Activated naive CD4-positive, alpha-beta T cell treated with anti-CD3 and anti-CD28 coated beads, Interleukin-2, amount 10 ng/mL, durations not matched to agents 7 days and 5 days (primary cell): ENCODE measurements at regions not wholly inside any gene's neighbourhood (a gene's known extent, or its start where the extent isn't known, plus 50 kb on each side); places are given as distances from the start of the nearest gene placed in this dataset.
A peak's percentile ranks its signal among the peaks of the same experiment; 100 is the strongest.

Experiments
- CTCF ChIA-PET: fragments of 350-600 bp; sonication (Branson Sonifier 250); formaldehyde crosslinking; loops from one replicate; lab custom pipeline; 2021; ENCODE audit warnings: antibody characterized with exemption; lab: Charles Lee
- DNase-seq: peaks from one replicate; pipeline ENCODE4 v3.0.0-alpha.2; 2020
- H3K27ac Mint-ChIP-seq: one replicate; pipeline ENCODE4 v1.8.0; 2021; ENCODE audit warnings: mild to moderate bottlenecking, moderate library complexity, mixed read lengths
- H3K27me3 Mint-ChIP-seq: one replicate; pipeline ENCODE4 v1.8.0; 2021; ENCODE audit warnings: mild to moderate bottlenecking, mixed read lengths
- H3K36me3 Mint-ChIP-seq: one replicate; pipeline ENCODE4 v1.8.0; 2021; ENCODE audit warnings: mixed read lengths
- H3K4me1 Mint-ChIP-seq: one replicate; pipeline ENCODE4 v1.8.0; 2021; ENCODE audit warnings: mixed read lengths
- H3K4me3 Mint-ChIP-seq: one replicate; pipeline ENCODE4 v1.8.0; 2021; ENCODE audit warnings: mild to moderate bottlenecking, moderate library complexity, mixed read lengths
- H3K9me3 Mint-ChIP-seq: one replicate; pipeline ENCODE4 v1.8.0; 2021; ENCODE audit warnings: mixed read lengths

DNA sequence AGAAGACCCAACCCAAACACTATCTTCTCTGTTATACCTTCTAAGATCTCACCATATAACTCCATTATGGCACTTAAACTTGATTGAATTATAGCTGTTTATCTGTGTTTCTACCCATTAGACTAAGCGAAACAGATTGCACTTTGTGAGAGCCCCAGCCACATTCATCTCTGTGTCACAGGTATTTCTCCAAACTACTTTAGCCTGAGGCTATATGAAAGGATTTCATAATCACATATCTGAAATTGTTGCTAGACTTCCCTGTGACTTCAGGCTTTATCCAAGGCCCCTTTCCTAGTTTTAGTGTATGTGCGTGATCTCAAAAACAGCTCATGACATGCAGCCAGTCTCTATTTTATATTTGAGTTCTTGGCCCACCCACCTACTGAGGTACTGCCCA, 745.0 kb upstream of the ACVR2A start:
- no peaks in the 10 kb centered on the region for H3K9me3 Mint-ChIP-seq
- no peaks in the 10 kb centered on the region for H3K27me3 Mint-ChIP-seq

DNA sequence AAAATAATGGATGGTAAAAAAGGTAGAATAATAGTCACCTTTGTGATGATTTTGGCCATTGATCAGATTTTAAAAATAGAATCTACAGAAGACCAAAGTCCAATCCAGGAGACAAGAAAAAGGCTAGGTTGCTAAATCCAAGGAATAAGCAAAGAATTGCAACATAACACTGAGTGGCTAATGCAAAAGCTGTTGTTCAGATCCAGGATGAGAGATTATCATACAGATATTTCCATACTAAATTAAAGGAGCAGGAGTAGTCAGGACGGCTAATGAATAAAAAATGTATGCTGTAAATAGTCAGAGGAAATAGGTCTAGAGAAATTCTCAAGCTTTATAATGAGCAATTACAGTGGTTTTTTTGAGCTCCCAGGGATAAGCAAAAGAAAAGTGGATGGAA, 745.9 kb upstream of the ACVR2A start:
- Mint-ChIP-seq H3K4me1 (no peaks in the 10 kb centered on the region), H3K27ac (no peak overlapping the region), H3K9me3 (no peaks in the 10 kb centered on the region), H3K4me3 (no peak overlapping the region), H3K36me3 (no peaks in the 10 kb centered on the region), H3K27me3 (no peaks in the 10 kb centered on the region)
- CTCF ChIA-PET, result no interaction called here
- DNase-seq, result no peak

More for the DNA sequence above, 745.0 kb upstream of the ACVR2A start:
- Mint-ChIP-seq H3K27ac (no peak overlapping the region), H3K4me1 (no peaks in the 10 kb centered on the region), H3K36me3 (no peaks in the 10 kb centered on the region), H3K4me3 (no peak overlapping the region)
- CTCF ChIA-PET, result no interaction called here
- DNase-seq, result no peak

DNA sequence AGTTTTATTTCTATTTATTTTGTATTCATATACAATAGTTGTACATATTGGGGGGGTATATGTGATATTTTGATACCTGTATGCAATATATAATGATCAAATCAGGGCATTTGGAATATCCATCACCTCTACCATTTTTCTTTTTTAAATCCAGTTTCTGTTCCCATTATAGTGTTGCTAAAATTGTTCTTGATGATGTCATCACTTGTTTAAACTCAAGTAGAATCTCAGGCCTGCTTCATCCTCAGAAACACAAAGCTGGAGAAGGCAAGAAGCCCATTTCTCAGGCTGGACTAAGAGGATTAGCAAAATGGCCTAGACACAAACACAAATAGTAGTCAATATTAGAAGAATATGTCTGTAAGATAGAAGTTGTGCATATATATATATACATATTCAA, 747.1 kb upstream of the ACVR2A start:
- Mint-ChIP-seq H3K4me3 (no peak overlapping the region), H3K27ac (no peak overlapping the region), H3K9me3 (no peaks in the 10 kb centered on the region), H3K27me3 (no peaks in the 10 kb centered on the region), H3K4me1 (no peaks in the 10 kb centered on the region), H3K36me3 (no peaks in the 10 kb centered on the region)
- DNase-seq, result no peak
- CTCF ChIA-PET, result no interaction called here

DNA sequence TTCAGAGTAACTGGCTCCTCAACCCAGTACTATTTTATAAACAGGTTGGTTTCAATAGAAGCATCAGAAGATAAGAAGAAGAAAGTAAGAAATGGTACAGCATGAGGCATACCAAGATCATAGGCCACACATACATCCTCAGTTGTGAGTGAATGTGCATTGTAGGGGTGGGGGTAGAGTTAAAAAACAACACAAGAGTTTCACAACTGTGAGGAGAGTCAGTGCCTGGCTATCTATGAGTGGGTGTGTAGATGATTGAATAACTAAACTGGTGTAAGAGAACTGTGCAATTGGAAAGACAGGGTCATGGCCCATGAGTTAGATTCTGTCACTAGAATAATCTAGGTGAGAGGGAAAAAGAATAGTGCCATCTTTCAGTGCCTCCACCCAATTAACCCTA, 748.2 kb upstream of the ACVR2A start:
- Mint-ChIP-seq H3K27me3 (no peaks in the 10 kb centered on the region), H3K27ac (no peak overlapping the region), H3K9me3 (no peaks in the 10 kb centered on the region), H3K4me3 (no peak overlapping the region), H3K36me3 (no peaks in the 10 kb centered on the region), H3K4me1 (no peaks in the 10 kb centered on the region)
- DNase-seq, result no peak
- CTCF ChIA-PET, result no interaction called here

- Mint-ChIP-seq H3K4me3 (no peak overlapping the region), H3K27me3 (no peaks in the 10 kb centered on the region), H3K4me1 (no peaks in the 10 kb centered on the region), H3K9me3 (no peaks in the 10 kb centered on the region), H3K27ac (no peak overlapping the region), H3K36me3 (no peaks in the 10 kb centered on the region)
- CTCF ChIA-PET, result interaction anchor here (0.7 kb wide), 1 partner anchor 12 kb away, joined by 3 read pairs; no protein-coding TSS in a partner anchor
- no peak for DNase-seq
Measured at GRCh38 chr2:147095376-147095775, 749.5 kb upstream of the ACVR2A start.

DNA sequence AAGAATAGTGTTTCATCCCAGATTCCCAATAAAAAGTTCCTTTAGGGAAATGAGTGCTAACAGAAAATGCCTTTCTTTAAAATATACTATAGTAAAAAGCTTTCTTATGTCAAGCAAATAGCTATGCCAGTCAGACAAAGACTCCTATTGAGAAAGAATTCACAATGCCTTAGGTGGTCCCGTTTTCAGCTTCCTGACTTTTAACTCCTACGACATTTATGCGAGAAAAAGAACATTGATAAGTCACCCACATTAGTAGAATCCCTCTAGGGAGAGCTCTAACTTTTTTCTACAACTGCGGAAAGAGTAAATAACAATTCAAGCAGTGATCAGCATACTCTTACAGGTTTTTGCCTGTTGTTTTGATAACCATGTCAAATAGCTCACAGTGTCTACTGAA, 750.8 kb upstream of the ACVR2A start:
- no peak for DNase-seq
- Mint-ChIP-seq H3K4me1 (no peaks in the 10 kb centered on the region), H3K27me3 (no peaks in the 10 kb centered on the region), H3K4me3 (no peak overlapping the region), H3K9me3 (no peaks in the 10 kb centered on the region), H3K27ac (no peak overlapping the region), H3K36me3 (no peaks in the 10 kb centered on the region)
- CTCF ChIA-PET, result no interaction called here

- Mint-ChIP-seq H3K4me1 (no peaks in the 10 kb centered on the region), H3K27ac (no peak overlapping the region), H3K4me3 (no peak overlapping the region), H3K27me3 (no peaks in the 10 kb centered on the region), H3K9me3 (no peaks in the 10 kb centered on the region), H3K36me3 (no peaks in the 10 kb centered on the region)
- CTCF ChIA-PET, result interaction anchor here (1.2 kb wide), 1 partner anchor 17 kb away, joined by 3 read pairs; no protein-coding TSS in a partner anchor
- DNase-seq, result no peak
Measured at GRCh38 chr2:147092266-147092665, 752.6 kb upstream of the ACVR2A start.

DNA sequence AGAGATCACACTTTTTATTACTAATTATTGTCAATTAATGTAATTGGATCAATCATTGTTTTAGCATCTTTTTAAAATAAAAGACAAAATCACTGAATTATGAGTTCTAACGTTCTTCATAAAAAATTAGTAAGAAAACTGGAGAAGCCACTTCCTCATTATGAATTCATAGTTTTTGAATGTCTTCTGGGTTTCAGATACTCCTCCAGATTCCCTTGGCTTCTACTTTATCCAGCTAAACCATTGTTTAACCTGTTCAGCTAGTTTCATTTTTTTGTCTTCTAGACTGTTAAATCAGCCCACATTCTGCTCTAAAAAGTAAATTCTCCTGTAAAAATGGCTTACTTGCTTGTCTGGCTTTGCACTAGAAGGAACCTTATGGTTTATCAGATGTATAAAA, 753.4 kb upstream of the ACVR2A start:
- no peaks in the 10 kb centered on the region for H3K9me3 Mint-ChIP-seq
- CTCF ChIA-PET, result interaction anchor here (1.2 kb wide), 1 partner anchor 17 kb away, joined by 3 read pairs; no protein-coding TSS in a partner anchor
- DNase-seq, result no peak
- no peak overlapping the region for H3K4me3 Mint-ChIP-seq
- no peak overlapping the region for H3K27ac Mint-ChIP-seq
- H3K27me3 Mint-ChIP-seq, result no peaks in the 10 kb centered on the region
- no peaks in the 10 kb centered on the region for H3K4me1 Mint-ChIP-seq
- no peaks in the 10 kb centered on the region for H3K36me3 Mint-ChIP-seq

DNA sequence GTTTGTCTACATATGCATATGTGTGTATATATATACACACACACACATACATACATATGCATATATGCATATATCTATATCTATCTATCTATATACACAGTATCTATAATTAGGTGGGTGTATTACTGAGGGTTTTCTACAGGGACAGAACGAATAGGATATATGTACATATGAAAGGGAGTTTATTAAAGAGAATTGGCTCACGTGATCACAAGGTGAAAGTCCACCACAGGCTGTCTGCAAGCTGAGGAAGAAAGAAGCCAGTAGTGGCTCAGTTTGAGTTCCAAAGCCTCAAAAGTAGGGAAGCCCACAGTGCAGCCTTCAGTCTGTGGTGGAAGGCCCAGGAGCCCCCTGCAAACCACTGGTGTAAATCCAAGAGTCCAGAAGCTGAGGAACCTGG, 756.0 kb upstream of the ACVR2A start:
- DNase-seq, result no peak
- Mint-ChIP-seq H3K9me3 (no peaks in the 10 kb centered on the region), H3K4me1 (peaks cover 4% of the 10 kb centered on the region), H3K36me3 (peaks cover 2% of the 10 kb centered on the region), H3K27me3 (peaks cover 7% of the 10 kb centered on the region), H3K4me3 (no peak overlapping the region), H3K27ac (no peak overlapping the region)
- CTCF ChIA-PET, result interaction anchor here (1.6 kb wide), 1 partner anchor 44 kb away, joined by 4 read pairs; no protein-coding TSS in a partner anchor

DNA sequence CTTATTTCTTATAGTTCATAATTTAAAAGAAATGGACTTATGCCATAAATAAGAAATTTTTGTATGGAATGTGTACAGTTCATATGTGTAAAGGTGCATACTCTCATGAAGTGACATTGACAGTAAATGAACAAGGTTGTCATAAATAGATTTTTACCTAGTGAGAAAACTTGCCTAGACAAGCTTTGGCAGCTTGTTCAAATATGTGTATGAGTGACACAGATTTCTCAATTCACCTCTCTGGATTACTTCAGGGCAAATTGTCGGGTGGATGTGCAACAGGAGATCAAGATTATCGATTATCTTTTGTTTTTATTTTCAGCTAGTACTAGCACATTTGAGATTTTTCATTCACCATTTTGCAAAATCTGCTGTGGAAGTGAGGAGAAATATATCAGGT, 758.1 kb upstream of the ACVR2A start:
- Mint-ChIP-seq H3K27me3 (peaks cover 7% of the 10 kb centered on the region), H3K4me3 (no peak overlapping the region), H3K9me3 (no peaks in the 10 kb centered on the region), H3K4me1 (peaks cover 14% of the 10 kb centered on the region), H3K36me3 (peaks cover 2% of the 10 kb centered on the region), H3K27ac (no peak overlapping the region)
- CTCF ChIA-PET, result no interaction called here
- no peak for DNase-seq

DNA sequence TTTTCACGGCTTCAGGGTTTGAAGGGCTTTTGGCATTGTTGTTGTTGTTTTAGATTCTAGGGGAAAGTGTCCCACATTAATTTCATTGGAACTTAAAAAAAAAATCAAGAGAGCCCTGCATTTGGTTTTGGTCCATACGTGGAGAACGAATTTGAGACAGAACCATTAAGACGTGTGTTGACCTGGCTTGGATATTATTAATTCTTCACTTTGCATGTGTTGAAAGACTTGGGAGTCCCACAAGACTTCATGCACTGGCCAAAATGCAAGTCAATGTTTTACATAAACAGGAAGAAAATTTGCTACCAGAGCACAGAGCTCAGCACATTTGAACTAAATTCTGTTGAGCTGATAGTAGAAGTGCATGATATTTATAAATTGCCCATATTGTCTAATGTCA, 761.2 kb upstream of the ACVR2A start:
- H3K36me3 Mint-ChIP-seq, result peaks cover 2% of the 10 kb centered on the region
- H3K4me1 Mint-ChIP-seq, result peaks cover 14% of the 10 kb centered on the region
- CTCF ChIA-PET, result interaction anchor here (1.4 to 4.2 kb wide), 5 partner anchors 205 to 827 kb away, joined by 3 to 53 read pairs (median 5); no protein-coding TSS in a partner anchor
- no peak for DNase-seq
- H3K9me3 Mint-ChIP-seq, result no peaks in the 10 kb centered on the region
- peaks cover 7% of the 10 kb centered on the region for H3K27me3 Mint-ChIP-seq
- H3K4me3 Mint-ChIP-seq, result no peak overlapping the region
- no peak overlapping the region for H3K27ac Mint-ChIP-seq

DNA sequence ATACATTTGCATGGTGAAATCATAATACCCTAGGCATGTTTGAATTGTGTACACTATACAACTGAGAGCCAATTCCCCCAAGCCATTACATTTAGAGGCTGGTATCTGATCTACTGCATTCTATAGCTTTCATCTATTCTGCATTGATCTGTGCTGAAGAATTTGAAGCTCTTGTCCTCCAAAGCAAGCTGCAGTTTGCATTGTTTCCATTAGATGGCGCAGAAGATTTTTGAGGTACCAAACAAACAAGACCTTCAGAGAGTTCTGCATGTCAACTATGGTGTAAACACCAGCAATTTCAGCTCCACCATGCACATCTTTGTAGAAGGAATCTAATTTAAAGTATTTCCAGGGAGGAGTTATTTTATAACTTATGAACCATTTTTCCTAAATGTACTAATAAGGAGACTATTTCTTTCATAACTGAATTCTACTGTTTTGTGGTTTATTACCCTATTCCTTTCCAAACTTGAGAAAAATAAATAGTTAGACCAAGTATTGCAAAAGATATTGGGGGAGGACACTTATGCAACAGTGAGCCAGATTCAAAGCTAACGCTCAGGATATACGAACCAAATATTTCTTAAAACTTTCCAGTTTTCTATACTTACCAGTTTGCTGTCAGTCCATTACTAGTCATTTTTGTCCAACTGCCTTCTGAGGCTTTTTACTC, 761.8 kb upstream of the ACVR2A start:
- peaks cover 7% of the 10 kb centered on the region for H3K27me3 Mint-ChIP-seq
- CTCF ChIA-PET, result interaction anchor here (0.7 to 4.2 kb wide), 21 partner anchors 12 to 833 kb away, joined by 3 to 53 read pairs (median 4); no protein-coding TSS in a partner anchor
- no peaks in the 10 kb centered on the region for H3K9me3 Mint-ChIP-seq
- peaks cover 2% of the 10 kb centered on the region for H3K36me3 Mint-ChIP-seq
- peaks cover 14% of the 10 kb centered on the region for H3K4me1 Mint-ChIP-seq
- no peak overlapping the region for H3K27ac Mint-ChIP-seq
- peak; percentile 69 for DNase-seq
- H3K4me3 Mint-ChIP-seq, result no peak overlapping the region

DNA sequence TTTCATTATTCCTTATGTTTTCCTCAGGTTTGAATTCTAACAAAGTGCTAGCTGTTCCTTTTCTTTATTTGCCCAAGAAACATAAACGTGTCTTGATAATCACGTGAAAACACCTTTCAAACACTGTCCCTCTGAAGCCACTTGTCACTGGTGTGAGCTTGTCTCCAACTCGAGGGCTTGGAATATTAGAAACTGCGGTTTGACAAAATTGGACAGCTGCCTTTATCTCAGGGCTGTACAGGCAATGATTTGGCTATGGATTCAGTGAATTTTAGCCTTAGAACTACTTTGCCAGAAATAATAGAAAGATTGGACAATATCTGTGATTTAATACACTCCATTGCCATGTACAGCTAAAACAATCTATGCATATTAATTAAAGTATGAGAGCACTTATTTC, 763.0 kb upstream of the ACVR2A start:
- peaks cover 9% of the 10 kb centered on the region for H3K27me3 Mint-ChIP-seq
- no peak overlapping the region for H3K4me3 Mint-ChIP-seq
- peaks cover 2% of the 10 kb centered on the region for H3K36me3 Mint-ChIP-seq
- H3K27ac Mint-ChIP-seq, result no peak overlapping the region
- CTCF ChIA-PET, result interaction anchor here (0.6 to 4.2 kb wide), 5 partner anchors 12 to 829 kb away, joined by 3 to 53 read pairs (median 10); no protein-coding TSS in a partner anchor
- no peaks in the 10 kb centered on the region for H3K9me3 Mint-ChIP-seq
- H3K4me1 Mint-ChIP-seq, result peaks cover 14% of the 10 kb centered on the region
- DNase-seq, result no peak

DNA sequence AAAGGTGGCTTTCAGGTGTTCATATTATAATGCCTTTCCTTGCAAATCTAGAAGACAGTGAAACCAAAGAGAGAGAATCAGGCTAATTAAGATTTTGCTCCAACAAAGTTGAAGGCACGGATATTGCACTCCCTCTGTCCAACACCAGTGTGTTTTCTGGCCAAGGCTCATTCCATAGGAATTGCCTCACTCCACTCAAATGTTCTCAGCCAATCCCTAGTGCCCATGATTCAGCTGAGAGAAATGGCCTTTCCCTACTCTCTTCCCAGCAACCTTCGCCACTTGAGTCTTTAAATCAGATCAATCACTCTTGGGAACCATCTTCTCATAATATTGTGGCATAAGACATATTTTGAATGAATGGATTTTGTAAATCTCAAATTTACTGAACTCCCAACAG, 768.2 kb upstream of the ACVR2A start:
- Mint-ChIP-seq H3K27ac (no peak overlapping the region), H3K9me3 (no peaks in the 10 kb centered on the region), H3K4me3 (no peak overlapping the region), H3K36me3 (no peaks in the 10 kb centered on the region), H3K27me3 (peaks cover 5% of the 10 kb centered on the region), H3K4me1 (no peaks in the 10 kb centered on the region)
- CTCF ChIA-PET, result no interaction called here
- DNase-seq, result no peak

GRCh38 chr2:147068071-147068470, 776.8 kb upstream of the ACVR2A start:
- no peaks in the 10 kb centered on the region for H3K4me1 Mint-ChIP-seq
- DNase-seq, result no peak
- CTCF ChIA-PET, result interaction anchor here (1.1 to 2.3 kb wide), 2 partner anchors 15 kb away, joined by 4 to 10 read pairs; no protein-coding TSS in a partner anchor
- H3K27ac Mint-ChIP-seq, result no peak overlapping the region
- peaks cover 5% of the 10 kb centered on the region for H3K9me3 Mint-ChIP-seq
- peaks cover 3% of the 10 kb centered on the region for H3K27me3 Mint-ChIP-seq
- H3K4me3 Mint-ChIP-seq, result no peak overlapping the region
- H3K36me3 Mint-ChIP-seq, result no peaks in the 10 kb centered on the region
